Right lung (tissue), 2 donors: ENCODE measurements at regions not wholly inside any gene's neighbourhood (a gene's known extent, or its start where the extent isn't known, plus 50 kb on each side); places are given as distances from the start of the nearest gene placed in this dataset.

Source experiments
- DNase-seq, 2 donors: peaks; one replicate each; pipeline ENCODE4 v3.0.0-alpha.2; 2013

DNA sequence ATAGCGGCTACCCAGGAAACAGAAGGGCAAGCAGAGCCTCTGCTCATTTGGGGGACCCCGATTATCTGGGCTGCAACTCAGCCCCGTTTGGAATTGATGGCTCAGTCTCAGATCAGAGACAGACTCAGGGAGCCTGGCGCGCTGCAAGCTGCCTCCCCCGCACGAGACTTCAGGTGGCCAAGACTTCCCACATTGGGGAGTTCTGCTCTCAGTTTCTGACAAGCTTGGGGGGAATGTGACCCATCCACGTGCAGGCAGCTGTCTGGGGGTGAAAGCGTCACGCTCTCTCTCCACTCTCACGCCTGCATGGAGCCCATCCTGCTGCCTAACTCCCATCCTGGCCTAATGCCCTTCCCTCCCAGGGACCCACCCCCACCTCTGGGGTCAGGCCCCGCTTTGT is 157.6 kb upstream of the GSE1 start:
- DNase-seq = no peak

DNA sequence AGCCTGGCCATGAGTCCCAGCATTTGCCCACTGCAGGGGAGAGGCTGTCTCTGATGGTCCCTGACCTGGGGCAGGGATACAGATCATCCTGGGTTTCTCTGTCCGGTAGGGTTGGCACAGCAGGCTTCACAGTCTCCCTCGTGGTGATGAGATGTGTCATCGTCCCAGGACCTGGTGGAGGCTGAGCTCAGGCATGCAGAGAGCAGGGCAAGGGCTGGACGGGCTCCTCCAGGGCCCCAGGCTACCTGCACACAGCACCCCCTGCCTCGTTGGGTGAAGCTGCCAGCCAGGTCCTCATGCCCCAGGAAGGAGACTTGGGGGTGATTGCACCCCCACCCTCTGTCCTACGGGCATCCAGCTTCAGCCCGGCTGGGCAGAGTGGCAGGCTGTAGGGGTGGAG is 155.8 kb upstream of the GSE1 start:
- DNase-seq = no peak

DNA sequence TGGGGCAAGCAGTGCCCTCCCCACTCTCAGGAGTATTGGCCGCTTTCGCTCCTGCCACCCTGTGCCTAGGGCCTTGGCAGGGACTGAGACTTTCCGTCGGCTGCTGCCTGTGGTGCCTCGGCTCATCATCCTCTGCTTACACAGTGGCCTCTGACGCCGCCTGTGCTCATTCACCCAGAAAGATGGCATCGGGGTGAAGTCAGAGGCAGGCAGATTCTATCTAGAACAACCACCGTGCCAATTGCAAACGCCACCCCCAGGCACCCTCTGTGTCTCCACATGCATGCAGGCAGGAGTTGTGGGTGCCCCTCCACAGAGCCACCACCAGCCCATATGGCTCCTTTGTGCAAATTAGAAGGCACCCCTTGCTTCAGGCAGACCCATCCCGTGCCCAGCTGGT is 154.2 kb upstream of the GSE1 start:
- no peak for DNase-seq

DNA sequence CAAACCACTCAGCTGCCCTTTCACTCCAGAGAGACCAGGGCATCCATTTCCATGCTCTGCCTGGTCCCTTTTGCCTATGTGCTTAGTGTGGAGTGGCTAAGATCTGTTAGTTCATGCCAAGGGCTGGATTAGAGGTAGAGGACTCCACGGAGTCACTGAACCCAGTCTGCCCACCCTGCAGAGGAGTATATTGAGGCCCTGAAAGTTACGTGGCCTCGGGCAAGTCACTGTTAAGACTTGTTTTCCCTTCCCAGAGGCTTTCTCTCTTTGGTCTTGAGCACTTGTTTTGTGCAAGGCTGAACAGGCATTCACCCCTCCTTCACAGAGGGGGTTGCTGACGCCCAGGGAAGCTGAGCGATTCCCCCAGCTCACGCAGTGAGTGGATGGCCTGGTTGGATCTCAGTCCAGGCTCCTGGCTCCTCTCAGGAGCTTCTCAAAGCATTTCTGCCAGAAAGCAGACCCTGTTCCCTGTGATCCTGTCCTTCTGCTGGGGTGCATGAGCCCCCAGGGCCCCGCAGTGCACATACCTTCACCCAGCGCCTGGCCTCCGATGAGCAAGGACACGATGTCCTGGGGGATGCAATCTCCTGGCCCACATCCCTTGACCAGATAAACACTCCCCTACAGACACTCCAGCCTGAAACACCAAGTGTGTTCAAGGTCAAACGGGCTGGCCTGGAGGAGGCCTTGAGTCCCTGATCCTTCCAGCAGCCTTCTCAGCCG is 153.4 kb upstream of the GSE1 start:
- no peak for DNase-seq

DNA sequence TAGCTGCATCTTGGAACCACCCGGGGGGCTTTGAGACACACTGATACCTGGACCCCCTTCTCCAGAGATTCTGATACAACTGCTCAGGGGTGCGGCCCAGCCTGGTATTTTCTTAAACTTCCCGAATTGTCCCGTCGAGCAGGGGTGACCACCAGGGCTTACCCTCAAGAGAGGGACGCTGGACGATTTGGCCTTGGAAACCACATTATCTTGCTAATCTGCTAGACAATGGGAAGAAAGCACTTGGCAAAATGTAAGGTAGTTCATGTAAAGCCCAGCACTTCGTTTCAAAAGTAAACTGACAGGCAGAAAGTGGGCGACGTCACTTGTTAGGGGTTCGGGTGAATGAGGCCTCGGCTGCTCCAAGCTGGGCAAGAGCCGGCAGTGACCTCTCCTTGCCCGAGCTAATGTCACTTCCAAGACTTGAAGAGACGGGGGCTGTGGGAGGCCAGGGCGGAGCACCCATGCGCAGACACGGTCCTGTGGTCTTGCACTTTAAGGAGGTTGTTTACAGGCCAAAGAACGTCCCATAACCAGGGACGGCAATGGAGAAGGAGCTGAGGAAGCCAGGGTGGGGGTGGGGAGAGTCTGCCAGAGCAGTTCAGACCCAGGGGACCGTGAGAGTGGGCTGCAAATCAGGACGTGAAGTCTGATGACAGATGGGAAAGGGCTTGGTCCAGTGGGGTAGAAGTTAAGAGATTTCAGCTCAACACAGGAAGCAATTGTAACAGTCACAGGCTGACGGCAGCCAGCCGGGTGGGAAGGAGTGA is 152.7 kb upstream of the GSE1 start:
- DNase-seq = no peak

DNA sequence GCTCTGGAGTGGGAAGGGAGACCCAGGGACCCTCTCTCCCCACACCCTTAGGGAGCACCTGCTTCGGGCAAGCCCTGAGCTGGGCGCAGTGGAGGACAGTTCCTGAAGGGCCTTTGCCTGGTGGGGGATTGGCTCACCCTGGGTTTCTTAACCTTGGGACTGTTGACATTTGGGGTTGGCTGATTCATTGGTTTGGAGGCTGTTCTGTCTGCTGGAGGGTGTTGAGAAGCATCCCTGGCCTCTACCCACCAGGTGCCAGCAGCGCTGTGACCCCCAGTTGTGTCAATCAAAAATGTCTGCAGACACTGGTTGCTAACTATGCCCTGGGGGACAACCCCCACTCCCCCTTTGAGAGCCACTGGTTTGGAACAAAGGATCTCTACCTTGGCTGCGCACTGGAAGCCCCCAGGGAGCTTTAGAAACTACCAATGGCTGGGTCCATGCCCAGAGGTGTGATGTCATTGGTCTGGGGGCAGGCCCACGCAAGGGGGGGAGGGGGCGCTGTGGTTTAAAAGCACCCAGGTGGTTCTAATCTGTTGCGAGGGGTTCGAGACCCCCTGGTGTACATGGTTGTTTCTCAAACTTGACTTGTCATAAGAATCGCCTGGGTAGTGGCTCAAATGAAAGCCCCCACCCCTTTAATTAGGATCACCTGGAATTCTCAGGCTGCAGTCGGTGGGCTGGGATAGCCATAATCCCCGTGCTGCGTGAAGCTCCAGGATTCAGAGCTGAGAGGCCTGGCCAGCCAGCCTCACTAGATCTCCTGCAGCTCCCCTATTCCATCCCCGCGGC is 151.9 kb upstream of the GSE1 start:
- no peak for DNase-seq

DNA sequence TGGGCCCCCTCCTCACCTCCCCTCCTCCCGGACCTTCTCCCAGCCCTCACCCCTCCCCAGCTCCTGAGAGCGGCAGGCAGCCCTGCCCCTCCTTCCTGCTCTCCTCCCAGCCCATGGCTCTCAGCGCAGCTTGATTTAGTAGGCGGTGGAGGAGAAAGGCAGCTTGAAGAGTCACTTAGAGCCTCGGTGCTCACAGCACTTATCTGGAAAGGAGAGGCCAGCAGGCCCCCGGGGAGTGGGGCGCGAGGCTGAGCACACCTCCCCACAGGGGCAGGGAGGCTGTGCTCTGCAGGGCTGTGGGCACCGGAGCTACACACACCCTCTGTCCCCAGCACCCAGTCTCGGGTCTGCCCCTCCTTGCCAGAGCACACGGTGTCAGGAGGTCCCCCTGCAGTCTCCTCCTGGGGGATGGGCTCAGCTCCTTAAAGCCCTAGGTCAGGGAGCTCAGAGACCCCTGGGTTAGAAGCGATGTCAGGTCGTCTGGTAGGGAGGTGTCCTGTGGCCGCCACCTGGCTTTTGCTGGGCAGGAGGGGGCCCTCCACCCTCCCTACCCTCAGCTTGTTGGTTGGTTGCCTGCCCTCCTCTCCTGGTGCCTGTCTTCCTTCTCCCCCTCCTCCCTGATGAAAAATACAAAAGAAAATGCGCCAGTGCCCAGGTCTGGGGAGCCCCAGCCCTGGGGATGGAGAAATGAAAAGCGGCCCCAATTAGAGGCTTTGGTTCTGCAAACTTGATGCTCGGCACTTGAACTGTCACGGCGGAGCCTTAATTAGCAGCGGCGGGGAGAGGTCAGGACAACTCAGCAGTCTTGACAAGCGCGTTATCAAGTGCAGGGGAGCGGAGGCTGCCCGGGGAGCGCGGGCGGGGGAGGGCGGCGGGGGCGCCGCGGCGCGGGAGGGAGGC is 151.1 kb upstream of the GSE1 start:
- peak; percentile 73 to 79 for DNase-seq

DNA sequence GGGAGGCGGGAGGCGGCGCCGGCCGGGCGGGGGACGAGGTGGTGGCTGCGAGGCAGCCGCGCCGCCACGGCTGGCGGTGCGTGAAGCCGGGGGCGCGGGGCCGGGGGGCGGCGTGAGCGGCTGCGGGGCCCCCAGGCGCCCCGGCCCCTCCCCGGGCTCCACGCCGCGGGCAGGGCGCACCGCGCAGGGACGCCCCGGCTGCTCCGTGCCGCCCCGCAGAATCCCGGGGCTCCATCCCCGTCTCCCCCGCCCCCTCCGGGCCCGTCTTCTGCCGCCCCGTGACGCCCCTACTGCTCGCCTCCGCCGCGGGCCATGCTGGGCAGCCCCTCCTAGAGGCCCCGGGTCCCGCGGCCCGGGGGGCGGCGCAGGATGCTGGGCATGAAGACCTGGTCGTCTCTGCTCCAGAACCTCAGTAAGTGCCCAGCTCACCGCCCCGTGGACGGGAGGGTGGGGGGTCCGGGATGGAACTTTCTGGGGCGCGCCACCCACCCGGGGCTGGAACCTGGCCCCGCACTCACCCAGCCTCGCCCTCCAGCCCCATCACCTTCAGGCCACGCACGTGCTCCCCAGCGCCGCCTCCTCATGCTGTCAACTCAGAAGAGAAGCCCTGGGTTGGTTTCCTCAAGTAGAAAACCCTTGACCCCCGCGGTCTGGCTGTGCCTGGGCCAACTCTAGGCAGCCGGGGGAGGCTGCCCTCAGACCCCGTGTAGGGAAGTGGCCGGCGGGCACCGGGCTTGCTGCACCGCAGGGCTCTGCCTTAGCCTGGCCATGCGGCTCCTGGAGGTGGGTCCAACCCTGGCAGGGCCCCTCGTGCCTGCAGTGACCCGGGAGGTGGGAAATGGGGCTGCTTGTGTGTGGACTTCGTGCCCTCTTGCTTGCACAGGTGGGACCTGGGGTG is 150.2 kb upstream of the GSE1 start:
- DNase-seq = no peak

DNA sequence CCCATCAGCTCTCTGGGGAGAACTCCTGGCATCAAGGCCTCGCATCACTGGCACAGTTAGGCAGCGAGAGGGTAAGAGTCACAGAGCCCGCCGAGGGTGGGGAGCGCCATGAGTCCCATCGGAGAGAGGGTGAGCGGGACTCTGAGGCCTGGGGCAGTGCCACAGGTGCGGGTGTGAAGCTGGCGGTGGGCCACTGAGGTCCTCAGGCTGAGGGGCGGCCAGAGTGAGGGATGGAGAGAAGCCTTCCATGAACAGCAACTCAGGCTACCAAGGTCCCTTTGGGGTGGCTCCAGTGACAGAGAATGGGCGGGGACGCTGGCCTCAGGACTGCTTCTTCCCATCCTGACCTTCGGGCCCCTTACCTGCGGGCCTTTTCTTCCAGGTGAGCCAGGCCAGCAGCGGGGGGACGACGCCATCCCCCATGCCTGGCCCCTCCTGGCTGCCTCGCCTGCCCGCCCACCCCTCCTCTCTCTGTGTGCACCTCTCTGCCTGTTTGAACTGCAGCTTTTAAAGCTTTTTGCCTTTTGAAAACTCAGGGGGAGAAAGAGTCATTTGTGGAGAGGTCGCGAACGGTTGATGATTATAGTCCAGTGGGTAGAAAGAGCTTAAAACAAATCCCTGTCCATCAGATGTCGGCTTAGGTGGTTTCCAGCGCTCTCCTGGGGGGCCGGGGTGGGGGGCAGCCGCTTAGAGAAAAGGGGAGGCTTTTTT is 149.3 kb upstream of the GSE1 start:
- no peak for DNase-seq

DNA sequence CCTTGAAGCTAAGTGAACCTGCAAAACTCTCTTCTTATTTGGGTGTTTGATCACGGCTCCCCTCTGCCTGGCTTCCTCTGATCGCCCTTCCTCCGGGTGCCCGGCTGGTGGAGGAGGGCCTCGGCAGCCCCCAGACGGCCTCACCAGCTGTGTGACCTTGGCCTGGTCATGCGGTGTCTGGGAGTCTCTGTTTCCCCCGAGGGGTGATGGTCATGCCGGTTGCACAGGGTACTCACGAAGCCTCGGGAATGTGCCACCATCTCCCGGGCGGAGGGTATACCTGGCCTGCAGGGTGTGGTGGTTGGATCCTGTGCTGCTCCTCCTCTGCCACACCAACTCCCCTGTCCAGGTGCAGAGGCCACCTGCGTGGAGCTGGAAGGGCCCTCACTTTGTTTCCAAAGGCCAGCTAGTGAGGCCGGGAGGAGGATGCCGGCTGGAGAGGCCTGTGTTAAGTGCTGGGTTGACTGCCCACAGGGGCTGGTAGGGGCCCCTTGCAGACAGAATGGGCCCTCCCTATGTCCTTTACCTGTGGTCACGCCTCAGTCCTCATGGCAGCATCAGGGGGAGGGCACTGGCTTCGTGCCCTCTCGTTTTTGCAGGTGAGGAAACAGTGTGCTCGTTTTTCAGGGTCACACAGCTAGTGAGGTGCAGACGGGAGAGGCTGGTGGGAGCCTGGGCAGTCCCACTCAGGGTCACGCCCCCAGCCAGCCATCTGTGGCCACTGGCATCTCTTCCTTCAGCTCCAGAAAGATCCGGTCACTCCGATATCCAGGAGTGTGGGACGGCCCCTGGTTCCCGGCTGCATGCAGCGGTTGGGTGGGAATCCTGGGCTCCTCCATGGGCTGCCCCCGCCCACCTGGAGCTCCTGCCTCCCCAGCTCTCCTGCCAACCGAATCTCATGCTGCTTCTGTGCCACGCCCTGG is 148.5 kb upstream of the GSE1 start:
- DNase-seq = no peak

DNA sequence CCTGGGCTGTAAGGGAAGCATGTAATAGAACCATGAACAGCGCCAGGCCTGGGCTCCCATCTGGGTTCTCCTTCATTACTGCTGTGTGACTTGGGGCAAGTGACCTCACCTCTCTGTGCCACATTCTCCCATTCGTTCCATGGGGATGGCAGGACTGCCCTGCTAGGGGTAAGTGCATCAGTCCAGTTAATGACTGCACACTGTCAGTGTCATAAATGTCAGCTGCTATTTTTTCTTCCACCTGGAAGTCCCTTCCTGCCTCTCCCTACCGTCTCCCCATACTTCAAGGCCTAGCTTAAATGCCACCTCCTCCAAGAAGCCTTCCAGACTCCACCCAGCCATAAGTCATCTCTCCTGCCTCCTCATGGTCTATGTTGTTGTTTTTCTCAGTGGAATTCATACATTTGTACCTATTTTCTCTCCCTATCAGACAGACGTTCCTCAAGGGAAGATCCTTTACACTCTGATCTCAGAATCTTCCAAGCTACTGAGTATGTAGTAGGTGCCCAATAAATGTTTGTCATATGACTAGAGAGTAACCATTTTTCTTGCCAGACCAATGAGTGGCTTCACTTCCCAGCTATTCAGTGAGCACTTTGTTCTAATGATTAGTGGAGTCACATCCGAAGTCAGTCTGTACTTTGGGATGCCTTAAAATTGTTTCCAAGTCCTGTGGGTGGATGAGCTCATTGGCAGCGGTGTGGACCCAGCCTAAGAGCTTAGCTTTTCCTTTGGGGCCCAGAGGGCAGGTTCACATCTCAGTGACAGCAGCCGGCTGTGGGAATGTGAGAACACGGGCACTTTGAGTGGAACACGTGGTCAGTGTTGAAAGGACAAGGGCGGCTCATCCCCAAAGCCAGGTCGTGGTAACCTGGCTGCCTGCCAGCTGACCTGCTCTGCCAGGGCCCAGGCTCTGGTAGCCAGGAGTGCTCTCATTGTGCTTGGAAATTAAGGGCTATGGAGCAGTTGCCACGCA is 147.5 kb upstream of the GSE1 start:
- DNase-seq = no peak

DNA sequence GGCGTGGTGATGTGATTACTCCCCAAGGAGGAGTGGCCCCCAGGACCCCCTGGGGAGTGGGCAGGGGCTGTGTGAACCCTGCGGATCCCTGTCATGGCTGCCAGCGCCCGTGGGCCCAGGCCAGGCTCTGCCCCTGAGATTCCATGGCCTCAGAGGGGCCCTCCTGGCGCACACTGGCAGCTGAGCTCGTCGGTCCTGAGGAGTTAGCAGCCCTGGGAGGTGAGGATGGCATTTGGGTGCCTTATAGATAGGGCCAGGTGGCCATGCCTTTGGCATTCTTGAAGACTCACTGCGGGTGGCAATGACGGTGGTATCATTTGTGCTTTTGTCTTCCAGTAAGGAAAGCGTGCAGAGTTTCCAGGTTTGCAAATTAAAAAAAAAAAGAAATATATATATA is 146.8 kb upstream of the GSE1 start:
- DNase-seq = no peak

DNA sequence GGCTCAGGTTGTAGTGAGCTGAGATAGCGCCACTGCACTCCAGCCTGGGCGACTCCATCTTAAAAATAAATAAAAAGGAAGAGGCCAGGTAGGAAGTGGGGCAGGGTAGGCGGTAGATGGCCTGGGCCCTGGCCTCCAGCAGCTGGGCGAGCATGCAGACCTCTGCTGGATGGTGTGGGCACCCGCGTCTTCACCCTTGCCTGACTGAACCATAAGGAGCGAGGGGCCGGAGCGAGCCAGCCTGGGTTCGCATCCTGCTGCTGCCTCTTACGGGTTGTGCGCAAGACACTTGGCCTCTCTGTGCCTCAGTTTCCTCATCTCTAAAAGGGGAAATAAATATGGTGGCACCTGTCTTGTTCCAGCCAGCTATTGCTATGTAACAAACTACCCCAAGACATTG is 146.1 kb upstream of the GSE1 start:
- no peak for DNase-seq

DNA sequence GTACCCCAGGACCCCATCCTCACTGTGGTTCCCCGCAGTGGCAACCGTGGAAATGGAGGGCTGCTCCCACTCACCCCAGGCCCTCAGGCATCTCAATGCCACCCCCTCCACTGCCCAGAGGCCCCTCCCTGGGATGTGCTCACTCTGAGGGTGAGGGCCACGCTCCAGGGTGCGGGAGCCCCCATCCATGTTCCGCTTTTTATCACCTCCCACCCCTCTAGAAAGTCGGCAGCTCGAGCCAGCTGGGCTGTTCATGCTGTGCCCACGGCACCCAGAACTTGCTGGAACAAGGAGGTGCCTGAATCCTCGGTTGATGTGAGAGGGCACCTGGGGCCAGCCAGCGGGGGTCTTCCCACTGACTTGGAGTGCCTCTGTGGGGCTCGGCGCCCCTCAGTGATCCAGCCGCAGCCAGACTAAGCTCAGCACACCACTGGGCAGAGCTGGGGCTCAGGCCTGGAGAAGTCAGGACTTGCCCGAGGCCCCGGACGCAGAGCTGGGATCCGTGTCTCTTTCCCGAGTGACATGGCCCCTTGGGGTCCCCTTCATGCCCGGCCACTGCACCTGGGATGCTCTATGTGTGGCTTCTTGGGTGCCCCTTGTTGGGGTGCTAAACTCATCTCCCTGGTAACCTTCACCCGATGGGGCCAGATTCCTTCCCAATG is 143.1 kb upstream of the GSE1 start:
- no peak for DNase-seq

DNA sequence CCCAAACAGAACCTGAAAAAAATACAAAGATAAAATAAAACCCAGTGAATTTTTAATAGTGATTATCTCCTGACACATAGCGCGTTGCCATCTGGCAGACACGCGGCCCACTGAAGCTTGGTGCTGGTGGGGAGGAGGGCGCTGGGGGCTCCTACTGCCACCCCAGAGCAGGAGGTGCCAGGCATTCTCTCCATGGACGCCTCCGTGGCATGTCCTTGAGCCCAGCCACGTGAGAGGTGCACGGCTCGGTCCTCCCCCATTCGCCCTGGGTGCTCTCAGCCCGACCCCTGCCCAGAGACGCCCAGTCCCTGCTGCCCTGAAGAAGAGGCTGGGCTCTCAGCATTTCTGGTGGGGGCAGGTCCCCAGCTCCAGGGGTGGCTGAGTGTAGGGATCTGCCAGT is 142.2 kb upstream of the GSE1 start:
- no peak for DNase-seq

DNA sequence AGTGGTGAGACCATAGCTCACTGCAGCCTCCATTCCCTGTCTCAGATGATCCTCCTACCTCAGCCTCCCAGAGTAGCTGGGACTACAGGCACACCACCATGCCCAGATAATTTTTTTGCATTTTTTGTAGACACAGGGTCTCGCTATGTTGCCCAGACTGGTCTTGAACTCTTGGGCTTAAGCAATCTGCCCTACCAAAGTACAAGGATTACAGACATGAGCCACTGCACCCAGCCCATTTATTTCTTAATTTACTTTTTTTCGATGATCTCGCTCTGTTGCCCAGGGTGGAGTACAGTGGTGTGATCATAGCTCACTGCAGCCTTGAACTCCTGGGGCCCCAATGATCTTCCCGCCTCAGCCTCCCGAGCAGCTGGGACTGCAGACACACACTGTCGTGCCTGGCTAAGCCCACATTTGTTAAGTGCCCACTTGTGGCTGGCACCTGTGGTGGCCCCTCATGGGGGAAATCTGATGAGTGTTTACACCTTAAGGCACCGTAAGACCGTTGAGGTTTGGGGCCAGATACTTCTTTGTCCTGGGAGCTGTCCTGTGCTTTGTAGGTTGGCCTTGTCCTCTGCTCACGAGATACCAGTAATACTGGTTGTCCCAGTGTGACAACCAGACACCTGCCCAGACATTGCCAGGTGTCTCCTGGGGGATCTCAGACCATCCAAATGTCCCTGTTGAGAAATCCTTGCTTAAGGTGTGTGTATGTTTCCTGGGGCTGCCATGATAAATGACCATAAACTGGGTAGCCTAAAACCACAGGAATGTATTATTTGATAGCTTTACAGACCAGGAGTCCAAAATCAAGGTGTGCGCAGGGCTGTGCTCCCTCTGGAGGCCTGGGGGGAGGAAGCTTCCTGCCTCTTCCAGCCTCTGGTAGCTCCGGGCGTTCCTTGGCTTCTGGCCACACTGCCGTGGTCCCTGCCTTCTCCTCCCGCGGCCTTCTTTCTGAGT is 141.4 kb upstream of the GSE1 start:
- no peak for DNase-seq
